SK-N-SH (cell line): ENCODE measurements at regions not wholly inside any gene's neighbourhood (a gene's known extent, or its start where the extent isn't known, plus 50 kb on each side); places are given as distances from the start of the nearest gene placed in this dataset.

ENCODE experiments used
- CTCF ChIA-PET: fragments of 300-600, 350-600 bp; formaldehyde crosslinking; extraction: SDS; loops from one replicate; lab custom pipeline; 2021; lab: Yijun Ruan, JAX
- POLR2A ChIA-PET: fragments of 350-600 bp; sonication (Branson Sonifier 250); formaldehyde crosslinking; extraction: SDS; loops from one replicate; lab custom pipeline; 2020; ENCODE audit warnings: antibody characterized with exemption, inconsistent platforms; lab: Yijun Ruan, JAX
- DNase-seq: peaks from one replicate; pipeline ENCODE4 v3.0.0; 2012
- H2AFZ ChIP-seq: fragments of 200-600 bp; sonication (generic); 2 replicates; pipeline ENCODE4 v1.8.1; 2016; ENCODE audit warnings: antibody characterized with exemption, mild to moderate bottlenecking, low read depth
- H3F3A ChIP-seq: fragments of 200-600 bp; sonication (generic); replicated peaks from 2 replicates; pipeline ENCODE3; 2016; ENCODE audit warnings: antibody characterized with exemption, mild to moderate bottlenecking; ENCODE audit not compliant: insufficient read depth
- H3K27ac ChIP-seq, 2 experiments: fragments of 200-500 bp in 1 of 2; fragments of 200-600 bp in 1 of 2; sonication (Bioruptor generic) in 1 of 2; sonication (generic), shearing (Covaris generic) in 1 of 2; 2 replicates each; pipeline versions ENCODE4 v1.5.1 to v1.6.1; 2014 to 2016; ENCODE audit warnings: low read depth in 2 of 2, inconsistent platforms in 1 of 2, low read length in 1 of 2, mild to moderate bottlenecking in 1 of 2, mixed read lengths in 1 of 2
- H3K27me3 ChIP-seq: fragments of 200-600 bp; sonication (generic), shearing (Covaris generic); 2 replicates; pipeline ENCODE4 v1.6.1; 2016; ENCODE audit warnings: mixed run types; ENCODE audit not compliant: insufficient read depth
- H3K36me3 ChIP-seq, 2 experiments: fragments of 200-500 bp in 1 of 2; fragments of 200-600 bp in 1 of 2; sonication (Bioruptor generic) in 1 of 2; sonication (generic) in 1 of 2; replicated peaks in 1 of 2; 2 replicates each; pipeline versions ENCODE3 to v1.5.1; 2014 to 2016; ENCODE audit warnings: low read length in 1 of 2, mild to moderate bottlenecking in 1 of 2; ENCODE audit not compliant: insufficient read depth in 2 of 2, control insufficient read depth in 1 of 2
- H3K4me1 ChIP-seq, 2 experiments: fragments of 200-500 bp in 1 of 2; fragments of 200-600 bp in 1 of 2; sonication (Bioruptor generic) in 1 of 2; sonication (generic), shearing (Covaris generic) in 1 of 2; 2 replicates each; pipeline versions ENCODE4 v1.5.1 to v1.6.1; 2014 to 2016; ENCODE audit warnings: low read depth in 1 of 2, low read length in 1 of 2, mixed run types in 1 of 2; ENCODE audit not compliant: insufficient read depth in 2 of 2, control insufficient read depth in 1 of 2
- H3K4me2 ChIP-seq: fragments of 200-600 bp; sonication (generic), shearing (Covaris generic); 2 replicates; pipeline ENCODE4 v1.6.1; 2017; ENCODE audit warnings: mixed run types
- H3K4me3 ChIP-seq, 2 experiments: fragments of 200-500 bp in 1 of 2; fragments of 200-600 bp in 1 of 2; sonication (Bioruptor generic) in 1 of 2; sonication (generic), shearing (Covaris generic) in 1 of 2; 2 replicates each; pipeline versions ENCODE4 v1.5.1 to v1.8.1; 2014 to 2016; ENCODE audit warnings: low read depth in 2 of 2, inconsistent platforms in 1 of 2, low read length in 1 of 2, mild to moderate bottlenecking in 1 of 2, mixed read lengths in 1 of 2, moderate library complexity in 1 of 2
- H3K79me2 ChIP-seq: fragments of 200-600 bp; sonication (generic); 2 replicates; pipeline ENCODE4 v1.8.1; 2017; ENCODE audit warnings: mild to moderate bottlenecking; ENCODE audit not compliant: insufficient read depth
- H3K9ac ChIP-seq: fragments of 200-600 bp; sonication (generic); 2 replicates; pipeline ENCODE4 v1.6.1; 2017; ENCODE audit warnings: mixed run types
- H3K9me2 ChIP-seq: fragments of 200-600 bp; sonication (generic); 2 replicates; pipeline ENCODE4 v1.6.1; 2017; ENCODE audit warnings: mixed run types
- H3K9me3 ChIP-seq: fragments of 200-600 bp; sonication (generic); 2 replicates; pipeline ENCODE4 v1.6.1; 2017; ENCODE audit warnings: mixed run types, mild to moderate bottlenecking, moderate library complexity
- H4K20me1 ChIP-seq: fragments of 200-600 bp; sonication (generic); 2 replicates; pipeline ENCODE4 v1.6.1; 2017; ENCODE audit warnings: mild to moderate bottlenecking, mixed run types; ENCODE audit not compliant: insufficient read depth
- CHD2 ChIP-seq: fragments of 150-350 bp; IDR thresholded peaks from 2 replicates; pipeline ENCODE4 v1.6.1; 2018; ENCODE audit warnings: low read length; ENCODE audit not compliant: partially characterized antibody
- EP300 ChIP-seq, 2 experiments: IDR thresholded peaks; 2 replicates each; pipeline versions ENCODE4 v1.4.0 to v1.6.1; 2012; ENCODE audit warnings: borderline replicate concordance in 1 of 2, low read depth in 1 of 2, low read length in 1 of 2
- EZH2phosphoT487 ChIP-seq: fragments of 200-600 bp; sonication (generic); IDR thresholded peaks from 2 replicates; pipeline ENCODE4 v1.6.1; 2017; ENCODE audit warnings: low read depth, mixed run types, mild to moderate bottlenecking, antibody characterized with exemption, moderate library complexity, borderline replicate concordance
- FOSL2 ChIP-seq: IDR thresholded peaks from 2 replicates; pipeline ENCODE4 v1.4.0; 2012; ENCODE audit warnings: low read depth, mild to moderate bottlenecking, moderate library complexity, borderline replicate concordance
- FOXM1 ChIP-seq: IDR thresholded peaks from 2 replicates; pipeline ENCODE4 v1.4.0; 2012; ENCODE audit warnings: low read depth, mild to moderate bottlenecking
- MAX ChIP-seq: IDR thresholded peaks from 2 replicates; pipeline ENCODE4 v1.4.0; 2012; ENCODE audit warnings: low read depth
- MEF2A ChIP-seq: IDR thresholded peaks from 2 replicates; pipeline ENCODE4 v1.4.0; 2012; ENCODE audit warnings: low read depth, borderline replicate concordance
- NRF1 ChIP-seq: IDR thresholded peaks from 2 replicates; pipeline ENCODE4 v1.6.1; 2012; ENCODE audit warnings: low read depth, mild to moderate bottlenecking, low read length
- PBX3 ChIP-seq: IDR thresholded peaks from 2 replicates; pipeline ENCODE4; 2012
- RAD21 ChIP-seq: IDR thresholded peaks from 2 replicates; pipeline ENCODE4 v1.6.1; 2012; ENCODE audit warnings: mild to moderate bottlenecking, low read length
- RFX5 ChIP-seq: IDR thresholded peaks from 2 replicates; pipeline ENCODE4 v1.6.1; 2012; ENCODE audit warnings: mild to moderate bottlenecking, improper control_type of control experiment, low read length
- RXRA ChIP-seq: IDR thresholded peaks from 2 replicates; pipeline ENCODE4 v1.4.0; 2012; ENCODE audit warnings: low read depth, mild to moderate bottlenecking, borderline replicate concordance
- SIN3A ChIP-seq: IDR thresholded peaks from 2 replicates; pipeline ENCODE4 v1.6.1; 2012; ENCODE audit warnings: low read depth, mild to moderate bottlenecking, low read length, moderate library complexity, borderline replicate concordance
- USF1 ChIP-seq: IDR thresholded peaks from 2 replicates; pipeline ENCODE4 v1.4.0; 2012; ENCODE audit warnings: low read depth, borderline replicate concordance
- YY1 ChIP-seq: IDR thresholded peaks from 2 replicates; pipeline ENCODE4 v1.4.0; 2012; ENCODE audit warnings: low read depth, mild to moderate bottlenecking
- WGBS: methylation state at CpG from one replicate; pipeline ENCODE4 v1.1.6; 2017; ENCODE audit warnings: low lambda C conversion rate; 5-methylcytosine and 5-hydroxymethylcytosine counted together

DNA sequence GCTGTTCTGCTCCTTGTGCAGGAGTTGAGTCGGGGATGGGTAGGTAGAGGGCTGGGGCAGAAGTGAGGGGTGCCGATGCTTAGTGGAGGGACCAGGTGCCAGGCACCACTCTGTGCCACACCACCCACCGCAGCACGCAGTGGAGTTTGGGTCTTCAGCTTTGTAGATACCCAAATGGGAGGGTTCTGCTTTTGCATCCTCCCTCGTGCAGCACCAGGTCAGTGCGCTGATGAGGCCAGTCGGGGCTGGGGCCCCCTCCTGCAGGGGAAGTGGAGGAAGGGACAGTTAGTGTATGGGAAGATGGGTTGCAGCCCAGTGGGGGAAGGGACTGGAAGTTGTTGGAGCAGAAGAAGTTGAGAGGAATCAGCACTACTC is 244.0 kb downstream of the RHOU start:
- Histone ChIP-seq H3K4me1 (peaks cover 0 to 14% of the 10 kb centered on the region in 2 experiments; a peak in 1 of 4 replicates), H3K4me3 (no peak overlapping the region), H3K79me2 (no peaks in the 10 kb centered on the region), H2AFZ (no peak overlapping the region), H4K20me1 (no peaks in the 10 kb centered on the region), H3K27me3 (no peaks in the 10 kb centered on the region), H3K36me3 (no peaks in the 10 kb centered on the region), H3K27ac (no peak overlapping the region), H3K9me3 (no peaks in the 10 kb centered on the region), H3K9me2 (no peaks in the 10 kb centered on the region), H3K9ac (no peak overlapping the region), H3F3A (no peaks in the 10 kb centered on the region), H3K4me2 (no peak overlapping the region)
- POLR2A ChIA-PET, result no interaction called here
- CTCF ChIA-PET, result interaction anchor here (1.2 to 1.3 kb wide), 2 partner anchors 76 to 248 kb away, joined by 3 to 5 read pairs; no protein-coding TSS in a partner anchor
- 78% methylated on average over 7 of the region's 7 CpGs for WGBS
- TF ChIP-seq SIN3A (no peak), CHD2 (no peak), NRF1 (no peak), EP300 (IDR thresholded peaks at IDR 0.05; ENCODE audit: borderline replicate concordance in 1 of 2, low read depth in 1 of 2, low read length in 1 of 2) (no peak), MEF2A (no peak), EZH2phosphoT487 (no peak), FOXM1 (no peak), USF1 (no peak), RAD21 (no peak), RXRA (no peak), MAX (no peak), FOSL2 (no peak)
- no peak for DNase-seq

GRCh38 chr1:228979774-228980173 is 244.5 kb downstream of the RHOU start:
- Histone ChIP-seq H3K9me3 (no peaks in the 10 kb centered on the region), H3F3A (no peaks in the 10 kb centered on the region), H3K27me3 (no peaks in the 10 kb centered on the region), H2AFZ (no peak overlapping the region), H4K20me1 (no peaks in the 10 kb centered on the region), H3K36me3 (no peaks in the 10 kb centered on the region), H3K9me2 (no peaks in the 10 kb centered on the region), H3K4me1 (peaks cover 0 to 15% of the 10 kb centered on the region in 2 experiments; a peak in 1 of 4 replicates), H3K4me2 (no peak overlapping the region), H3K4me3 (no peak overlapping the region), H3K27ac (no peak overlapping the region), H3K79me2 (no peaks in the 10 kb centered on the region), H3K9ac (no peak overlapping the region)
- ChIA-PET CTCF (interaction anchor here (1.3 kb wide), 1 partner anchor 247 kb away, joined by 5 read pairs; no protein-coding TSS in a partner anchor), POLR2A (no interaction called here)
- WGBS, result 89% methylated on average over 6 of the region's 6 CpGs
- DNase-seq, result no peak
- TF ChIP-seq YY1, result no peak
- TF ChIP-seq RFX5, result no peak
- TF ChIP-seq PBX3, result no peak
- TF ChIP-seq EZH2phosphoT487, result no peak
